ENCODE measurements at regions not wholly inside any gene's neighbourhood (a gene's known extent, or its start where the extent isn't known, plus 50 kb on each side); places are given as distances from the start of the nearest gene placed in this dataset.
"Not testable (repeated sequence)": the region's sequence is repeated elsewhere in the genome, so short reads cannot be mapped to it uniquely, and the experiment has no call there.

GRCh38 chr9:65223986-65224385 lies 61.0 kb downstream of the FOXD4L5 start:
- H3K4me3 Mint-ChIP-seq, H3K36me3 Mint-ChIP-seq, H3K4me1 Mint-ChIP-seq, H3K27me3 Mint-ChIP-seq, H3K27ac Mint-ChIP-seq, H3K9me3 Mint-ChIP-seq: not testable (repeated sequence)

GRCh38 chr9:65208834-65209233 lies 76.2 kb downstream of the FOXD4L5 start:
- not testable (repeated sequence) for H3K4me3 Mint-ChIP-seq, H3K27me3 Mint-ChIP-seq, H3K9me3 Mint-ChIP-seq, H3K27ac Mint-ChIP-seq, H3K36me3 Mint-ChIP-seq, H3K4me1 Mint-ChIP-seq

DNA sequence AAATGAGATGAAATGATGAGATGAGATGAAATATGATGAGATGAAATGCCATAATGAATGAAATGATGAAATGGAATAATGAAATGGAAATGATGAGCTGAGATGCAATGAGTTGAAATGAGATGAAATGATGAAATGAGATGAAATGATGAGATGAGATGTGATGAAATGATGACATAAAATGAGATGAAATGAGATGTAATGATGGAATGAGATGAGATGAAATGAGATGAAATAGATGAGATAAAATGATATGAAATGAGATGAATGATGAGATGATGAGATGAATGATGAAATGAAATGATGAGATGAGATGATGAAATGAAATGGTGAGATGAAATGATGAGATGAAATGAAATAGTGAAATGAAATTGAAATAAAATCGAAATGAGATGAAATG lies 77.7 kb downstream of the FOXD4L5 start:
- H3K4me3 Mint-ChIP-seq, H3K27me3 Mint-ChIP-seq, H3K9me3 Mint-ChIP-seq, H3K36me3 Mint-ChIP-seq, H3K4me1 Mint-ChIP-seq: not testable (repeated sequence)
- H3K27ac Mint-ChIP-seq, result peak overlapping the region; percentile 46

DNA sequence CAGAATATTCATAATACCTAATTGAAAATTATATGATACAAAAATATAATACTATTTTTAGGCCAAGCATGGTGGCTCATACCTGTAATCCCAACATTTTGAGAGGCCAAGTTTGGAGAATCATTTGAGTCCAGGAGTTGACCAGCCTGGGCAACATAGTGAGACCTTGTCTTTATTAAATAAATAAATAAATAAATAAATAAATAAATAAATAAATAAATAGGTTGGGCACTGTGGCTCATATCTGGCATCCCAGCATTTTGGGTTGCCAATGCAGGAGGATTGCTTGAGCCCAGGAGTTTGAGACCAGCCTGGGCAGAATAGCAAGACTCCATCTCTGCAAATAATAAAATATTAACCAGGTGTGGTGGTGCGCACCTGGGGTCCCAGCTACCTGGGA lies 79.2 kb downstream of the FOXD4L5 start:
- H3K9me3 Mint-ChIP-seq, H3K27ac Mint-ChIP-seq, H3K27me3 Mint-ChIP-seq, H3K4me1 Mint-ChIP-seq, H3K4me3 Mint-ChIP-seq, H3K36me3 Mint-ChIP-seq: not testable (repeated sequence)

DNA sequence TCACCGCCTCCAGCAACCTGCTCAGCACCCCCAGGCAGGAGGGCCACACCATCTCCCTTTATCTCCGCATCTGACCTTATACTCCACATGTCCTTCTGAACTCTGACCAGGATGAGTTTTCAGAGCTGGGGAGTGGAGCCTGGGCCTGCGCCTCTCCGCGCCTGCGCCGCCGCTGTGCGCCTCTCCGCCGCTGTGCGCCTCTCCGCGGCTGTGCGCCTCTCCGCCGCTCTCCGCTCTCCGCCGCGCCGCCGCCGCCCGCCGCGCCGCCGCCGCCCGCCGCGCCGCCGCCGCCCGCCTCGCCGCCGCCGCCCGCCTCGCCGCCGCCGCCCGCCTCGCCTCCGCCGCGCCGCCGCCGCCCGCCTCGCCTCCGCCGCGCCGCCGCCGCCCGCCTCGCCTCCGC lies 89.2 kb downstream of the FOXD4L5 start:
- H3K36me3 Mint-ChIP-seq, H3K4me3 Mint-ChIP-seq, H3K4me1 Mint-ChIP-seq: not testable (repeated sequence)

DNA sequence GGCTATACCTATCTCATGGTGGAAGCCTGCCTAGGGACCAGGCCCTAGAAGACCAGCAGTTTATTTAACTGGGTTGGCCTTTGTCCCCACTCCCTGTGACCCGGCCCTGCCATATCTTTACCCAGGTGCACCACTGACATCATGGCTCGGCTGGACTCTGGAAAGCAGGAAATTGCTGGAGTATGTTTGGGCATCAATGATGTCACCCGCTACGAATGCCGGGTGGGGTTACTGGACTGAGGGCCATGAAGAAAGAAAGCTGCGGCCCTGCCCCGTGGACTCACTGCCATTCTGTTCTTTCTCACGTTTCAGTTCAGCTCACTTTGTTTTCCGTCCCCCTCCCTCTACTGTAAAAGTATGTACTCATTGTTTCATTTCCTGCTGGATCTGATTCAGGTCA lies 129.1 kb downstream of the FOXD4L5 start:
- H3K4me1 Mint-ChIP-seq, H3K27me3 Mint-ChIP-seq, H3K4me3 Mint-ChIP-seq, H3K27ac Mint-ChIP-seq, H3K36me3 Mint-ChIP-seq, H3K9me3 Mint-ChIP-seq: not testable (repeated sequence)

More for the DNA sequence above, 89.2 kb downstream of the FOXD4L5 start:
- not testable (repeated sequence) for H3K9me3 Mint-ChIP-seq, H3K27ac Mint-ChIP-seq, H3K27me3 Mint-ChIP-seq

Data from activated naive CD4-positive, alpha-beta T cell treated with anti-CD3 and anti-CD28 coated beads, Interleukin-2, amount 50 U/mL, for 24 hours (primary cell).